Heart left ventricle (tissue), 16 donors: ENCODE measurements at regions not wholly inside any gene's neighbourhood (a gene's known extent, or its start where the extent isn't known, plus 50 kb on each side); places are given as distances from the start of the nearest gene placed in this dataset.

Experiments used
- ATAC-seq, 4 donors: fragments of 200-7000 bp; cut with Tn5 transposase; one replicate each; pipeline ENCODE4 v1.9.1; 2020 to 2022; ENCODE audit warnings: moderate library complexity in 4 of 4, mild to moderate bottlenecking in 3 of 4, moderate number of reproducible peaks in 1 of 4
- DNase-seq, 5 donors: peaks; one replicate each; pipeline ENCODE4 v3.0.0-alpha.2; 2020
- H3K27ac ChIP-seq, 12 donors: fragments of 200-600 bp; sonication (generic) in 4 of 12; one replicate each; pipeline versions ENCODE4 v1.5.0 to v1.8.0; 2016 to 2022; ENCODE audit warnings: mild to moderate bottlenecking in 2 of 12
- H3K27me3 ChIP-seq, 9 donors: fragments of 200-600 bp; sonication (generic) in 2 of 9; one replicate each; pipeline versions ENCODE4 v1.5.1 to v1.8.0; 2016 to 2022; ENCODE audit warnings: mild to moderate bottlenecking in 3 of 9
- H3K36me3 ChIP-seq, 9 donors: fragments of 200-600 bp; sonication (generic) in 2 of 9; one replicate each; pipeline versions ENCODE4 v1.5.0 to v1.8.0; 2018 to 2022; ENCODE audit warnings: mild to moderate bottlenecking in 2 of 9
- H3K4me1 ChIP-seq, 12 donors: fragments of 200-600 bp; sonication (generic) in 4 of 12; one replicate each; pipeline versions ENCODE4 v1.5.0 to v1.8.0; 2016 to 2022; ENCODE audit warnings: mild to moderate bottlenecking in 3 of 12
- H3K4me3 ChIP-seq, 12 donors: fragments of 200-600 bp; sonication (generic) in 4 of 12; one replicate each; pipeline versions ENCODE4 v1.5.0 to v1.8.0; 2017 to 2022; ENCODE audit warnings: mild to moderate bottlenecking in 9 of 12, moderate library complexity in 4 of 12
- H3K9me3 ChIP-seq, 12 donors: fragments of 200-600 bp; sonication (generic) in 4 of 12; one replicate each; pipeline versions ENCODE4 v1.5.0 to v1.8.0; 2016 to 2022; ENCODE audit warnings: mild to moderate bottlenecking in 1 of 12
- POLR2A ChIP-seq, 2 donors: fragments of 450-650 bp; IDR thresholded peaks; one replicate each; pipeline ENCODE4 v1.6.1; 2017; ENCODE audit warnings: antibody characterized with exemption in 2 of 2, mild to moderate bottlenecking in 2 of 2, moderate library complexity in 2 of 2
- WGBS, 4 donors: extraction: QIAGEN DNeasy Blood & Tissue Kit in 2 of 4; methylation state at CpG; one replicate each; pipeline versions ENCODE4 v1.1.5 to v1.1.7; 2013 to 2018; 5-methylcytosine and 5-hydroxymethylcytosine counted together
- intact Hi-C, 10 donors: fragments of 100-400 bp; cut with DNase I; formaldehyde crosslinking; loops; one replicate each; pipeline versions ENCODE4 v1.11.1 to v1.14.2; 2022
- TF ChIP-seq, protein P1 (sequence below), 12 donors: fragments of 200-600 bp; sonication (generic) in 4 of 12; IDR thresholded peaks; one replicate each; pipeline versions ENCODE4 v1.5.0 to v1.8.0; 2018 to 2022; ENCODE audit warnings: antibody characterized with exemption in 12 of 12, mild to moderate bottlenecking in 5 of 12
- donor health status: ischemic (EF 13 %, LVEDD 7.1; RV severe dilation, severe dysfunction).
- donor health status: healthy with polysubstance abuse.
- donor health status: DM: no; HTN: yes; CAD: no.
- donor health status: DM: no; HTN: no; CAD: no.
- donor health status: ischemic (EF 25% LVEDD 6.9; RV normal size, moderate dysfunction).
- donor health status: ischemic (EF 25% LVEDD 5.7; RV mildly dilated, moderate dysfunction).
- donor health status: healthy.
- donor health status: DM: yes; HTN: yes; CAD: no.
- donor health status: ischemic (EF 35%, LVEDD 5.7; RV mildly dilated, moderate dysfunction).
- donor health status: nonischemic (EF 11% LVEDD 7.7; RV severe dilation, severe dysfunction).
- donor health status: DM: yes; HTN: yes; CAD: no.
- donor health status: PGD.
- donor health status: ischemic (EF 29% LVEDD 5.4; RV normal size, mild dysfunction).
- donor health status: nonischemic (EF 23%, LVEDD 6.1; RV moderate dilation, normal function).

DNA sequence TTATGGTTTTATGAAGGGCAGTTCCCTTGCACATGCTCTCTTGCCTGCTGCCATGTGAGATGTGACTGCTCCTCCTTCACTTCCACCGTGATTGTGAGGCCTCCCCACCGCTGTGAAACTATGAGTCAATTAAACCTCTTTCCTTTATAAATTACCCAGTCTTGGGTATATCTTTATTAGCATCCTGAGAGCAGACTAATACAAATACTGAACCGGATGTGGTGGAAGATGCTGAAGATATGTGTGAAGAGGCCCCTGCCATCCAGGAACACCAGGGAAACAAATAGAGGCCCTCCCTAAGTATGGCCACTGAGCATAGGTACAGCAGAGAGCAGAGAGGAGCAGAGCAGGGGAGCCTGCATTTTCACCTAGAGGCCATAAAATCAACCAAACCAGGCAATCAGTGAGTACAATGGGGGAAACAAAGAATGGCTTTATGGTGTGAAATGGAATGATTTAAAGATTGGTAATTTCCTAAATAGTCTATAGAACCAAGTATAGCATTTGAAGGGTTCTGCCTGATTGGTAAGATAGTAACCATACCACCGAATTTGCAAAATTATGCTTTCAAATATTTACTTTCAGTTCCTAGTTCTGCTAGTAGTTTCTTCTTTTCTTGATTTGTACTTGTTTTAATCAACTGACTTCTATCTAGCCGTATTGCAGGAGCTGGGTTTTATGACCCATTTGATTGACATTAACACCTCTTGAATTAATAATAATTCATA lies 421.6 kb downstream of the IRX1 start:
- TF ChIP-seq, protein P1, sequence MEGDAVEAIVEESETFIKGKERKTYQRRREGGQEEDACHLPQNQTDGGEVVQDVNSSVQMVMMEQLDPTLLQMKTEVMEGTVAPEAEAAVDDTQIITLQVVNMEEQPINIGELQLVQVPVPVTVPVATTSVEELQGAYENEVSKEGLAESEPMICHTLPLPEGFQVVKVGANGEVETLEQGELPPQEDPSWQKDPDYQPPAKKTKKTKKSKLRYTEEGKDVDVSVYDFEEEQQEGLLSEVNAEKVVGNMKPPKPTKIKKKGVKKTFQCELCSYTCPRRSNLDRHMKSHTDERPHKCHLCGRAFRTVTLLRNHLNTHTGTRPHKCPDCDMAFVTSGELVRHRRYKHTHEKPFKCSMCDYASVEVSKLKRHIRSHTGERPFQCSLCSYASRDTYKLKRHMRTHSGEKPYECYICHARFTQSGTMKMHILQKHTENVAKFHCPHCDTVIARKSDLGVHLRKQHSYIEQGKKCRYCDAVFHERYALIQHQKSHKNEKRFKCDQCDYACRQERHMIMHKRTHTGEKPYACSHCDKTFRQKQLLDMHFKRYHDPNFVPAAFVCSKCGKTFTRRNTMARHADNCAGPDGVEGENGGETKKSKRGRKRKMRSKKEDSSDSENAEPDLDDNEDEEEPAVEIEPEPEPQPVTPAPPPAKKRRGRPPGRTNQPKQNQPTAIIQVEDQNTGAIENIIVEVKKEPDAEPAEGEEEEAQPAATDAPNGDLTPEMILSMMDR (IDR thresholded peaks at IDR 0.05), result no peak
- no peak for TF ChIP-seq POLR2A (IDR thresholded peaks at IDR 0.05)
- no peaks in the 10 kb centered on the region for H3K9me3 ChIP-seq
- ATAC-seq (no peak), DNase-seq (no peak)
- H3K27ac ChIP-seq, result peak overlapping the region in 1 of 12 donors; percentile 70
- no peaks in the 10 kb centered on the region for H3K36me3 ChIP-seq
- 81 to 88% (median 85%) methylated on average over 5 of the region's 5 CpGs for WGBS, 4 donors
- H3K27me3 ChIP-seq, result no peaks in the 10 kb centered on the region
- intact Hi-C loops, result no loop called here
- no peak overlapping the region for H3K4me3 ChIP-seq
- H3K4me1 ChIP-seq, result peaks cover 0 to 32% (median 3%) of the 10 kb centered on the region in 12 donors

DNA sequence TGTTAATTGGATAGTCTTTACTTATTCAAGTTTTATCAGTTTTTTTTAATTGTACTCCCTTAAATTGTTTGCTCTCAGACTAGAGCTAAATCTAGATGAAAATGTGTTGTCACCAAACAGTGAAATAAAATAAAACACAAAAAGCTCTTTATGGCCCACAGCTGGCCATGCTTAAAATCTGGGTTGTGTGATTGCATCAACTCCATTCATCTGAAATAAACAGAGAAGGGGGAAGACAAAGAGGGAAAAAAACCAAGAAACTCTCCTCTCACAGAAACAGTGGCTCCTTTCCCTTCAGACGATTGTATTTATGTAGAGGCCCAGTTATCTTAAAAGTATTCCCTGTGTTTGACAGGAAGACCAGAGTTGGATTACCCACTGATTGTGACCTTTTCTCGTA lies 422.4 kb downstream of the IRX1 start:
- peak in 2 of 4 donors; percentile 54 to 63 for ATAC-seq
- intact Hi-C loops, result no loop called here
- Histone ChIP-seq H3K27ac (peak overlapping the region in 8 of 12 donors; percentile 16 to 70 (median 43)), H3K27me3 (no peaks in the 10 kb centered on the region), H3K9me3 (no peaks in the 10 kb centered on the region), H3K4me3 (no peak overlapping the region), H3K36me3 (no peaks in the 10 kb centered on the region), H3K4me1 (peaks cover 0 to 32% (median 3%) of the 10 kb centered on the region in 12 donors)
- WGBS, 4 donors, result 41 to 55% (median 49%) methylated on average over 2 of the region's 2 CpGs
- DNase-seq, result no peak
- TF ChIP-seq POLR2A (IDR thresholded peaks at IDR 0.05), result no peak
- TF ChIP-seq, protein P1 (IDR thresholded peaks at IDR 0.05), result no peak

DNA sequence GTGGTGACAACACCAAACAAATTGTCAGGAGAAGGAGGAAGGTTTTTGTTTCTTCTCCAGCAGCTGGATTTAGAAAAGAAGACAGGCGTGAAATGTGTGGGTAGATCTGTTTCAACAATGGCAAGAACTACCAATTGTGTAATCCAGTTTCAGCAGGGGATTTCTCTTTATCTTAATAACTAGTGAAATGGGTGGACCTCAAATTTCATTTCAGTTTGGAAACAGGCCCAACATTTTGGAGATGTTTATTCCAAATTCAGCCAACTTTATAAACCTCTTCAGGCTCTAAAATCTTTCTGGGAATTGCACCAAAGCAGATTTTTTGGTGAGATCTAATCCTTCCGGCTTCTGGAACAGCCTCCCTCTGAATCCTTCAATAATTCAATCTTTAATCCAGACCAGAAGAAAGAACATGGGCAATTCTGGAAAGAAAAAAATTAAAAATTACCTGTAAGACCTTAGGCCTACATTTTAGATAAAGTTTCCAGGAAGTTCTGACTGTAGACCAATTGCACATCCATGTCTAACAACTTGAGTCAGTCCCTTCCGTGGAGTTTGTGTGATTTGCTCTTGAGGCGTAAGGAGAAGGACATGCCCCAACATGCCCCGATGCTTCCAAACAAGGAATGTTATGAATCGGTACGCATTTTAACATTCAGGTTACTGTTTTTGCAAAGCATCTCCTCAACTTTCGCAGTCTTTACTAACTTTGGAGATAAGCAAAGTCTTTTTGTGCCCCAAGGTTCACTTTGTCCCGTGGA lies 423.6 kb downstream of the IRX1 start:
- intact Hi-C loops, result no loop called here
- peak; percentile 23 to 78 (median 54) for ATAC-seq
- TF ChIP-seq, protein P1 (IDR thresholded peaks at IDR 0.05), result no peak
- TF ChIP-seq POLR2A (IDR thresholded peaks at IDR 0.05), result no peak
- peaks cover 0 to 32% (median 3%) of the 10 kb centered on the region in 12 donors for H3K4me1 ChIP-seq
- H3K27ac ChIP-seq, result peak overlapping the region in 11 of 12 donors; percentile 6 to 70 (median 54)
- H3K9me3 ChIP-seq, result no peaks in the 10 kb centered on the region
- no peak overlapping the region for H3K4me3 ChIP-seq
- DNase-seq, result no peak
- H3K27me3 ChIP-seq, result no peaks in the 10 kb centered on the region
- H3K36me3 ChIP-seq, result no peaks in the 10 kb centered on the region
- 80 to 86% (median 82%) methylated on average over 9 of the region's 9 CpGs for WGBS, 4 donors

DNA sequence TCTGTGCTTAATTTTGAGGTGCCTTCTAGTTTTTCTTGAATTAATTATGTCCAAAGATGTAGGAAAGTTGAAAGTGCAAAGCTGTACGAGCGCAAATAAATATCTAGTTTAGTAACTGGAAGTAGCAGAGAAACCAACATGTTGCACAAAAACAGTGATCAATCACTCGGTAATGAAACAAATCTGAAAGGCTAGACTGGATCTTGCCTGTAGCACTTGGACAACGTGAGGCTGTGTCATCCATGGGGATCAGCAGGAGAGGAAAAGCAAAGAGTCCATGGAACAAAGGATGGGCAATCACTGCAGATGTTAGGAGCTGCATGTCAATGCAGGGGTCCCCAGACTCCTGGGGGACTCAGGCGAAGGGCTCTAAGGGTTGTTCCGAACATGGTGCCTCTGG lies 424.2 kb downstream of the IRX1 start:
- TF ChIP-seq, protein P1 (IDR thresholded peaks at IDR 0.05), result no peak
- no peak for TF ChIP-seq POLR2A (IDR thresholded peaks at IDR 0.05)
- Histone ChIP-seq H3K36me3 (no peaks in the 10 kb centered on the region), H3K9me3 (no peaks in the 10 kb centered on the region), H3K27me3 (no peaks in the 10 kb centered on the region), H3K4me1 (peaks cover 0 to 32% (median 3%) of the 10 kb centered on the region in 12 donors), H3K27ac (peak overlapping the region in 11 of 12 donors; percentile 14 to 69 (median 52)), H3K4me3 (no peak overlapping the region)
- ATAC-seq (no peak), DNase-seq (no peak)
- intact Hi-C loops, result no loop called here
- WGBS, 4 donors, result 83 to 87% (median 84%) methylated on average over 6 of the region's 6 CpGs
